Tibial nerve (tissue), 4 donors: ENCODE measurements at regions not wholly inside any gene's neighbourhood (a gene's known extent, or its start where the extent isn't known, plus 50 kb on each side); places are given as distances from the start of the nearest gene placed in this dataset.

ENCODE experiments used
- DNase-seq, 2 donors: peaks; one replicate each; pipeline ENCODE4 v3.0.0-alpha.2; 2019; ENCODE audit warnings: low spot score in 2 of 2
- H3K27ac ChIP-seq, 4 donors: fragments of 200-600 bp; sonication (generic) in 3 of 4; one replicate each; pipeline ENCODE4 v1.5.1; 2017 to 2019; ENCODE audit warnings: mild to moderate bottlenecking in 1 of 4
- H3K27me3 ChIP-seq, 2 donors: fragments of 200-600 bp; sonication (generic) in 1 of 2; one replicate each; pipeline versions ENCODE4 v1.5.1 to v1.6.0; 2017 to 2019
- H3K36me3 ChIP-seq, 3 donors: fragments of 200-600 bp; sonication (generic); one replicate each; pipeline ENCODE4 v1.5.1; 2018 to 2019
- H3K4me1 ChIP-seq, 4 donors: fragments of 200-600 bp; sonication (generic) in 3 of 4; one replicate each; pipeline ENCODE4 v1.5.1; 2017 to 2019
- H3K4me3 ChIP-seq, 4 donors: fragments of 200-600 bp; sonication (generic) in 3 of 4; one replicate each; pipeline ENCODE4 v1.5.1; 2017 to 2019; ENCODE audit warnings: mild to moderate bottlenecking in 1 of 4, moderate library complexity in 1 of 4
- H3K9me3 ChIP-seq, 4 donors: fragments of 200-600 bp; sonication (generic) in 3 of 4; one replicate each; pipeline ENCODE4 v1.5.1; 2017 to 2019
- EP300 ChIP-seq, 2 donors: sonication (generic); formaldehyde crosslinking; IDR thresholded peaks; one replicate each; pipeline ENCODE4 v1.6.1; 2017; ENCODE audit warnings: antibody characterized with exemption in 2 of 2, mild to moderate bottlenecking in 1 of 2
- POLR2A ChIP-seq, 2 donors: fragments of 450-650 bp; IDR thresholded peaks; one replicate each; pipeline ENCODE4 v1.6.1; 2017; ENCODE audit warnings: antibody characterized with exemption in 2 of 2, mild to moderate bottlenecking in 2 of 2, moderate library complexity in 2 of 2
- WGBS, 2 donors: methylation state at CpG; one replicate each; pipeline ENCODE4 v1.1.5; 2018; 5-methylcytosine and 5-hydroxymethylcytosine counted together
- TF ChIP-seq, protein P1 (sequence below), 5 experiments: fragments of 200-600 bp in 3 of 5; fragments of 450-650 bp in 2 of 5; sonication (generic) in 3 of 5; IDR thresholded peaks; one replicate each; pipeline ENCODE4 v1.5.1; 2016 to 2019; ENCODE audit warnings: antibody characterized with exemption in 5 of 5, mild to moderate bottlenecking in 3 of 5, moderate library complexity in 2 of 5

GRCh38 chr3:55330756-55331155, 156.3 kb downstream of the WNT5A start:
- H3K36me3 ChIP-seq: no peaks in the 10 kb centered on the region
- H3K4me1 ChIP-seq: no peaks in the 10 kb centered on the region
- 23 to 33% methylated on average over 3 of the region's 3 CpGs for WGBS, 2 donors
- no peaks in the 10 kb centered on the region for H3K9me3 ChIP-seq
- no peak for DNase-seq
- no peak overlapping the region for H3K4me3 ChIP-seq
- no peak overlapping the region for H3K27ac ChIP-seq
- no peaks in the 10 kb centered on the region for H3K27me3 ChIP-seq
- TF ChIP-seq POLR2A (IDR thresholded peaks at IDR 0.05): no peak
- no peak for TF ChIP-seq EP300 (IDR thresholded peaks at IDR 0.05)
- TF ChIP-seq, protein P1, sequence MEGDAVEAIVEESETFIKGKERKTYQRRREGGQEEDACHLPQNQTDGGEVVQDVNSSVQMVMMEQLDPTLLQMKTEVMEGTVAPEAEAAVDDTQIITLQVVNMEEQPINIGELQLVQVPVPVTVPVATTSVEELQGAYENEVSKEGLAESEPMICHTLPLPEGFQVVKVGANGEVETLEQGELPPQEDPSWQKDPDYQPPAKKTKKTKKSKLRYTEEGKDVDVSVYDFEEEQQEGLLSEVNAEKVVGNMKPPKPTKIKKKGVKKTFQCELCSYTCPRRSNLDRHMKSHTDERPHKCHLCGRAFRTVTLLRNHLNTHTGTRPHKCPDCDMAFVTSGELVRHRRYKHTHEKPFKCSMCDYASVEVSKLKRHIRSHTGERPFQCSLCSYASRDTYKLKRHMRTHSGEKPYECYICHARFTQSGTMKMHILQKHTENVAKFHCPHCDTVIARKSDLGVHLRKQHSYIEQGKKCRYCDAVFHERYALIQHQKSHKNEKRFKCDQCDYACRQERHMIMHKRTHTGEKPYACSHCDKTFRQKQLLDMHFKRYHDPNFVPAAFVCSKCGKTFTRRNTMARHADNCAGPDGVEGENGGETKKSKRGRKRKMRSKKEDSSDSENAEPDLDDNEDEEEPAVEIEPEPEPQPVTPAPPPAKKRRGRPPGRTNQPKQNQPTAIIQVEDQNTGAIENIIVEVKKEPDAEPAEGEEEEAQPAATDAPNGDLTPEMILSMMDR (IDR thresholded peaks at IDR 0.05): no peak

DNA sequence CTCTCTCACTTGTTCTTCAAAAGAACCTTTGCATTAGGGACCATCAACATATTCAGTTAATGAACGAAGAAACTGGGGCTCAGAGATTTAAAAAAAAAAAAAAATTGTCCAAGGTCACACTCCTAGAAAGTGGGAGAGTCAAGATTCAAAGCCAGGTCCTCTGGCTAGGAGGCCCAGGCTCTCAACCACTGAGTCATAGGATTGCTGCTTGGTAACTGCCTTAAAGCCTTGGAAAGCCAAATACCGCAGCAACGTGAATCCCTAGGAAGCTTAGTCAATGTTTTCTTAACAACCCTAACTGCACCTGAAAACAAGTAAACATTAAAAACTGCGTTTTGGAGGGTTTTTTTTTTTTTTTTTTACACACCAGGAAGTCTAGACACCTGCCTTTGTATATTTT, 156.8 kb downstream of the WNT5A start:
- Histone ChIP-seq H3K27ac (no peak overlapping the region), H3K4me3 (no peak overlapping the region), H3K36me3 (no peaks in the 10 kb centered on the region), H3K27me3 (no peaks in the 10 kb centered on the region), H3K4me1 (no peaks in the 10 kb centered on the region), H3K9me3 (no peaks in the 10 kb centered on the region)
- WGBS, 2 donors: 37 to 42% methylated on average over 4 of the region's 4 CpGs
- DNase-seq: no peak
- no peak for TF ChIP-seq EP300 (IDR thresholded peaks at IDR 0.05)
- no peak for TF ChIP-seq POLR2A (IDR thresholded peaks at IDR 0.05)
- TF ChIP-seq, protein P1 (IDR thresholded peaks at IDR 0.05): no peak

- H3K4me3 ChIP-seq: no peak overlapping the region
- no peak for DNase-seq
- no peaks in the 10 kb centered on the region for H3K27me3 ChIP-seq
- no peaks in the 10 kb centered on the region for H3K36me3 ChIP-seq
- H3K9me3 ChIP-seq: no peaks in the 10 kb centered on the region
- TF ChIP-seq, protein P1 (IDR thresholded peaks at IDR 0.05): no peak
- no peak for TF ChIP-seq POLR2A (IDR thresholded peaks at IDR 0.05)
- TF ChIP-seq EP300 (IDR thresholded peaks at IDR 0.05): no peak
- no peaks in the 10 kb centered on the region for H3K4me1 ChIP-seq
- 78% methylated on average over 1 of the region's 1 CpG for WGBS, 2 donors
- H3K27ac ChIP-seq: no peak overlapping the region
Observed at GRCh38 chr3:55329849-55330248, 157.3 kb downstream of the WNT5A start.

DNA sequence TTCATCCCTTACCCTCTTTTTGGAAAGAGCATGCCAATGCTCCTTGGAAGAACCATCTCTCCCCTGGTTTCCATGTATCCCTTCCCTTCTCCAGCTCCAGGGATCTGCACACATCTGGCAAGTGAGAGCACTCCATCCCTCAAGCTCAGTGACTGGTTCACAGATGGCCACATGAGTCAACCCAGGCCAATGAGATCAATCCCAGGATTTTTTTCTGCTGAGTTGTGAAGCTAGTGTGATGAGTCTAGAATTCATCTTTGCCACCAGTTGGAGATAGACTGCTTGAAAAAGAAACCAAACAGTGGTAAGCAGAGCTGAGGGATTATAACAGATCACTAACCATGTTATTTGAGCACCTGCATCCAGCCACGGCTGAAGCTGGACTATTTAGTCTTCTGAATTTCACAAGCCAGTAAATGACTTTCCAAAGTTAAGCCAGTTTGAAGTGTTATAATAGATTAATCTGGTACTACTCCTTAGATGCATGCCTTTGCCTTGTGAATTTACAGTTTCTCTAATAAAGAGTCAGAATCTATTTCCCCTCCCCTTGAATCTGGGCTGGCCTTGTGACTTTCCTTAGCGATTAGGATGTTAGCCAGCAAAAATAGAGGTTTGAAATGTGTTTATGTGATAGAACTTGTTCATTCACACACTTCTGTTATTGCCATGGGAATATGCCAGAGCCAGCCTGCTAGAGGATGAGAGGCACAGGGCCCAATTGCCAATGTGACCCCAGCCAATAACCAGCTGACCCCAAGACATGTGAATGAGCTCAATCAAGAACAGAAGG, 159.8 kb downstream of the WNT5A start:
- WGBS, 2 donors: 58 to 77% methylated on average over 2 of the region's 2 CpGs
- Histone ChIP-seq H3K4me1 (no peaks in the 10 kb centered on the region), H3K4me3 (no peak overlapping the region), H3K27me3 (no peaks in the 10 kb centered on the region), H3K9me3 (no peaks in the 10 kb centered on the region), H3K36me3 (no peaks in the 10 kb centered on the region), H3K27ac (no peak overlapping the region)
- DNase-seq: no peak
- TF ChIP-seq EP300 (IDR thresholded peaks at IDR 0.05) (no peak), POLR2A (IDR thresholded peaks at IDR 0.05) (no peak)
- TF ChIP-seq, protein P1 (IDR thresholded peaks at IDR 0.05): no peak

- H3K27me3 ChIP-seq: no peaks in the 10 kb centered on the region
- no peaks in the 10 kb centered on the region for H3K9me3 ChIP-seq
- H3K4me3 ChIP-seq: no peak overlapping the region
- H3K27ac ChIP-seq: no peak overlapping the region
- 70 to 79% methylated on average over 7 of the region's 7 CpGs for WGBS, 2 donors
- H3K36me3 ChIP-seq: no peaks in the 10 kb centered on the region
- no peaks in the 10 kb centered on the region for H3K4me1 ChIP-seq
- TF ChIP-seq POLR2A (IDR thresholded peaks at IDR 0.05) (no peak), EP300 (IDR thresholded peaks at IDR 0.05) (no peak)
- TF ChIP-seq, protein P1 (IDR thresholded peaks at IDR 0.05): no peak
- DNase-seq: no peak
Observed at GRCh38 chr3:55322638-55323037, 164.5 kb downstream of the WNT5A start.
